ENCODE measurements at regions not wholly inside any gene's neighbourhood (a gene's known extent, or its start where the extent isn't known, plus 50 kb on each side); places are given as distances from the start of the nearest gene placed in this dataset.
A peak's percentile ranks its signal among the peaks of the same experiment; 100 is the strongest.
"Not testable (repeated sequence)": the region's sequence is repeated elsewhere in the genome, so short reads cannot be mapped to it uniquely, and the experiment has no call there.

DNA sequence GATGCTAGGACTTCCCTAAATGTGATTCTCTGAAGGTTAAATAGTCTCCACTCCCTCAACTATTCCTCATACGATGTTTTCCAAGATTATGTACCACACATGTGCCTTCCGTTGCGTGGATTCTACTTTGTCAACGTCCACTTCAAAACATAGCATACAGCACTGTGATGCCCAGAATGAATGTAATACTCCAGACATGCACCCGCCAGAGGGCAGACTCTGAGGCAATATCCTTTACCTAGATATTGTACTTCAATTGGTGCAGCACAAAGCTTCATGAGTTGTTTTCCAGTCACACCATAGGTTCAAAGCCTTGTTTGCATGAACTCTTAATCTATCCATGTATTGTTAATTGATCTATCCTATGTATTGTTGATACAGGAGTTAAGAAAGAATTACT is 201.0 kb upstream of the NABP1 start:
- DNase-seq = no peak

DNA sequence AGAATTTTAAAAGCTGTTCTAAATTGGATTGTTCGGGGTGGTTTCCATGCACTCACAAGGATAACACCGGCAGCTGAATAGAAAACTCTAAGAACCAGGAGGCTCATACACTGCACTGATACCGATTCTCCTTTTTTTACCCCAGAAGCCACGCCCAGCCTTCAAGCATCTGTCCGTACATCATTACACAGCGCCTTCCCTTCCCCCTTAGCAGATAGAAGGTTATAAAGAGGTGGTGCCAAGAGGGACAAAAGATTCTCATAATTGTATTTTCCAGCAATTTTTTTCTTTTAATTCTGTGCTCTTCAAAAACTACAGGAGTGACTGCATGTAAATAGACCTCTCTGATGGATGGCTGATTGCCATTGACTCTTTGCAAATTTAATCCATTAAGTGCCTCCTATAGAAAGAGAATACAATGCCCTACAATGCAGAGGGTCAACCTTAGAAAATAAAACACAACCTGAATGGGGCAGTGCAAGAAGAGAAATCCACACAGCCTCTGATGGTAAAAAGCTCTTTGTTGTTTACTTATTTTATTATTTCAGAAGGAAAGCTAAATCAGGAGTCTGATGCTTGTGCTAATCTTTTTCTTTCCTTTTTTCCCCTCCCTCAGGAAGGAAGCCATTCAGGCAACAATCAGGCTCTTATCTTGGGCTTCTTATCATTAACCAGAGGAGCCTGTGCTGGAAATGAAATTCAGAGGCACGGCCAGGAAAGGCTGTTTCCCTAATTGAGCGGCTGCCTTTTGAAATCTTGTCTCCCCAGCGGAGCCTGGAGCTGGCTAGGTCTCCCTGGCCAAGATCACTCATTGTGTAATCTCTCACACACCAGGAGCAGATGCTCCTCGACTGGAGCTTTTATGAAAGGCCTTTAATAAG is 198.9 kb upstream of the NABP1 start:
- DNase-seq = peak; percentile 45

GRCh38 chr2:191479680-191480023 is 198.3 kb upstream of the NABP1 start:
- no peak for DNase-seq

- no peak for DNase-seq
These were observed 196.4 kb upstream of the NABP1 start for GRCh38 chr2:191481305-191482070.

GRCh38 chr2:191483117-191483516 is 194.8 kb upstream of the NABP1 start:
- no peak for DNase-seq

DNA sequence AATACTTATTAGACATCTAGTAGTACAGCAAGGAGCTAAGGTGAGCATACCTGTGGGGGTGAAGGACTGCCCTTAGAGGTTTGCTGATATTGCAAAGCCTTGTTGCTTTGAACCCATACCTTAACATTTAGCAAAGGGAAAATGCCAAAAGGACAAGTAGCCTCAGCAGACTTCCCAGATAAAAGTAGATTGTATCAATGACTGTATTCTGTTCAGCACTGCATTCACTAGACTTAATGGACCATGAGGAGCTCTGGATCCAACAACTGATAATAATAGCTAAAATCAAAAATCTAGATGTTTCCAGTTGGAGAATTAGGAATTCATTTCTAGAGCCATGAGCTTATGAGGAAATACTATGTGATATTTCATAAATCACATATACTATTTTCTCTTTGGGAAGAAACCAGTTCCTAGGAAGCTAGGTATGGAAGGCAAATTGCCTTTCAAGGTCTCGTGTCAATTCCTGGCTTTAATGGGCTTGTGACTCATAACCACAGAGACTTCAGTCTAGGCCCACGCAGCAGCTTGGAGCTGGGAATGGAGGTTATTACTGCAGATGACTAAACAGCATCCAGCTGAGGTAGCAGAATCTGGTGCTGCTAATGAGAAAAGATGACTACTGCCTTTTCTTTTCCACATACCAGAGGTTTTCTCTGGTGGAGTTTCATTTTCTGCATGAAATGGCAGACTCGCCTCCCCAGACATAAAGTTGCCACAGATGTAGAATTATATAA is 191.2 kb upstream of the NABP1 start:
- peak; percentile 99 for DNase-seq

DNA sequence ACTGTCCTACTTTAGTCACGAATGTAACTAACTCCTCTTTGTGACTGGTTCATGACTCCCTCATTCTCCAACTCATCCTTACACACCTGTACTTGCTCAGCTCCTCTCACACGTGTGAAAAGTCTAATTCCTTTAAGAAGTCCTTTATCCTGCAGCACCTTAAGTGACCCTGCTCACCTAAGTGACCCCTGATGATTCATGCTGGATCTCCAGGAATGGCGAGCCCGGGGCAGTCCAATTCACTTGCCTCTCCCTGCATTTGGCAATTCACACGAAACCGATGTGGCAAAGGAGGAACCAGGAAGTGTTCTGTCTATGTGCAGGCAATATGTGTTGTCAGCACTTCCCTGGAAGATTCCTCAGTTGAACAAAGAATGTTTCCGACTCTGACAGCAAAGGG is 189.8 kb upstream of the NABP1 start:
- DNase-seq = peak; percentile 57

GRCh38 chr2:191489177-191489576 is 188.8 kb upstream of the NABP1 start:
- DNase-seq = no peak

- no peak for DNase-seq
These were observed 181.1 kb upstream of the NABP1 start for GRCh38 chr2:191496838-191497237.

- DNase-seq = no peak
These were observed 180.1 kb upstream of the NABP1 start for GRCh38 chr2:191497822-191498221.

- no peak for DNase-seq
These were observed 178.9 kb upstream of the NABP1 start for GRCh38 chr2:191499050-191499449.

DNA sequence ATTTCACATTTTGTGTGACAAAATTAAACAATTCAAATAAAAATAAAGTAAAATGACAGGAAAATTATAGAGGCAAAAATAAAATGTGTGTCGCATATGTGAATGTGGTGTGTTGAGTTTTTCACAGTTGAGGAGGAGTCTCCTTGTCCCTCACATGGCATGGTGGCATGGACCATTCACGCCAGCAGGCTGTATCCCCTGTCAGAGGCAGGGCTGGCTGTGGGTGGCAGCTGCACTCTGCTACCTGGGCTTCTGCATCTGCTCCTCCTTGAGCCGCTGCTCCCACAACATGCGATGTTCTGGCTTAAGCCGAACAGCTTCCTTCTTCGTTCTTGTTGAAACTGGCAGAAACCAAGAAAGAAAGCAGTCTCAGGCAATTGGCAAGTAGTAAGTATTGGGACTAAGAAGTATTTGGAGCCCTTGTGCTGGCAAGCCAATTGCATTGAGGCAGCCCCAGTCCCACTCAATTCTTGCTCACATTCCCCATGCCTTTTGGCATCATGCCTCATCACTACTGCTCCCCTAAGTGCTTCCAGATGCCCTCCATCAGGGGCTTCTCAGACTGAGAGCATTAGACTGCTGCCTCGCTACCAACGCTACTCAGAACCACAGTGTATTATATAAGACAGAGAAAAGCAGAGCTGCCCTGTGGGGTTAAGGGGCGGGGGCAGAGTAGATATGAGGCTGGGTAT is 177.9 kb upstream of the NABP1 start:
- peak; percentile 95 for DNase-seq

DNA sequence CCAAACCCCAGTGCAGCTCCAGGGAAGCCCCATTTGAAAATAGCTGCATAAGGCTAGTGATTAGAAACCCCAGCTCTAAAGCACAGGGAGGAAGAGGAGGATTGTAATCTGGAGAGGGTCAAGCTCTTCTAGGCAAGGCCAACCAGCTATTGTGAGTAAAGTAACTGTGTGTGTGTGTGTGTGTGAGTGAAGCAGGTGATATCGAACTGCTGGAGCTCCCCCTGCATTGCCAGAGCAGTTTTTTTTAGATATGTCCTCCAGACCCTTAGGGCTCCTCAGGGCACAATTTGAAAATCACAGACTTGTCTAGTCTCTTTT is 177.4 kb upstream of the NABP1 start:
- DNase-seq = no peak

- DNase-seq = peak; percentile 63
These were observed 176.9 kb upstream of the NABP1 start for GRCh38 chr2:191500884-191501560.

DNA sequence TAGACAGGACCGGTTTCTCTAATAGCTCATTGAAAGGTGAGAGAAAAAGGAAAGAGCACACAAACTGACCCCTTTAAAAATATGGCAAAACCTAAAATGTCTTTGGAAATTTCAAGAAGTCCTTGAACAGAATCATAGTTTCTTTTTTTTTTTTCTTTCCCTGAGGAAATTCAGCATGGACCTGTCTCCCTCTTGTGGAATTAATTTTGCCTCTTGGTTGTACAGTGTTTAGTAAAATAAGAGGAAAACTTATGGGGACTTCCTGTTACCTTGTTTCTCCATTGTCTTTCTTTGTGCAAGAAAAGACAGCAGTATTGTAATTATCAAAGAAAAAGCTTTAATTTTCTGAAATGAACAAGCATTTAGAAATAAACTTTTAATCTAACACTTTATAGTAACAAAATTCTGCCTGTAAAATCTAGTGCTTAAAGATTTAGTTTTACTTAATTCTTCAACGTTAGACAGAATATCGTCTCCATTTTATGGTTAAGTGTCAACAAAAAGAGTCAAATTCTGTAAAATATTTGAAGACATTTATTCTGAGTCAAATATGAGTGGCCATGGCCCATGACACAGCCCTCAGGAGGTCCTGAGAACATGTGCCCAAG is 176.3 kb upstream of the NABP1 start:
- DNase-seq = peak; percentile 73

GRCh38 chr2:191506515-191506914 is 171.4 kb upstream of the NABP1 start:
- DNase-seq = no peak

GRCh38 chr2:191507252-191507853 is 170.6 kb upstream of the NABP1 start:
- DNase-seq = not testable (repeated sequence)

DNA sequence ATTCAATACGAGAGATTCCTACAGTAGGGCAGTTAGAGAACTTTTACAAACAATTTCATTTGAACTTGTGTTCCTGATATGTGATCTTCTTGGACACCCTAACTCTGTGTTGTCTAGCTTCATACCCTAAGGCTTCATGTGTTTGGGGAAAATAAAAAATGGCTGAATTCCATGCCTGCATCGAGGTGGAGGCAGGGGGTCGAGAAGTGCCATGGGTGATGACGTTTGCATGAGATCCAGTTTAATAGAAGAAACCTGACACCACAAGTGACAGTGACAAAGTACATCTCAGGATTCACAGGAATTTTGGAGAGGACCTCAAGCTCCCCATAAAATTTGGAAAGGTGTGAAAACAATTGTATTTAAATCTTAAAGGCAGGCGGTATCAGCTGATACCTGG is 169.2 kb upstream of the NABP1 start:
- no peak for DNase-seq

DNA sequence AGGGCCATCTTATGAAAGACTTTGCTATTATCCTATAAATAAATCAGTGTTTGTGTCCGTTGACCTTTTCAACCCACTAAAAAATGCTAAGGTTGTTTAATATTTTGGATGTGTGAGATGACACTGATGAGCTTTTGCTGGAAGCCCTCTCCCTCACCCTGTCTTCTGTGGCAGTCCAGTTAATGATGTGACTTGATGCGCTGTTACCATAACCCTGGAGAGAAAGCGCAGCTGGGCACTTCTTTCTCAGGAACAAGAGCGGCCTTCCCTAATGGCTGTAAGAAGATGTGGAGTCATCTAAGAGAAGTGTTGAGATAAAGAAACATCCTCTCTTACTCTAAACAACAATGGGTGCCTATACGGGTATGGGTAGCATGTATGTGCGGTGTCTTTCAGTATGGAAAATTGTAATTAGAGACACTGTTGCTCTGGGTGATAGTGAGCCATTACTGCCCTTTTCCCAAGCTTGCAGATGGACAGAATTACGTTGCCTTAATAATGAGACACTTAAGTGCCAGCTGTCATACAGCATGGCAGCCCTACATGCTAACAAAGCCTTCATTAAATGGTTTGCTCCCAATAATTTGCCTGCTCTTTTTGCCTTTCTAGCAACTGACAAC is 165.6 kb upstream of the NABP1 start:
- DNase-seq = no peak

- no peak for DNase-seq
These were observed 165.1 kb upstream of the NABP1 start for GRCh38 chr2:191512874-191513273.

GRCh38 chr2:191514613-191515012 is 163.3 kb upstream of the NABP1 start:
- DNase-seq = no peak
